ENCODE measurements at regions not wholly inside any gene's neighbourhood (a gene's known extent, or its start where the extent isn't known, plus 50 kb on each side); places are given as distances from the start of the nearest gene placed in this dataset.
"Not testable (repeated sequence)": the region's sequence is repeated elsewhere in the genome, so short reads cannot be mapped to it uniquely, and the experiment has no call there.

DNA sequence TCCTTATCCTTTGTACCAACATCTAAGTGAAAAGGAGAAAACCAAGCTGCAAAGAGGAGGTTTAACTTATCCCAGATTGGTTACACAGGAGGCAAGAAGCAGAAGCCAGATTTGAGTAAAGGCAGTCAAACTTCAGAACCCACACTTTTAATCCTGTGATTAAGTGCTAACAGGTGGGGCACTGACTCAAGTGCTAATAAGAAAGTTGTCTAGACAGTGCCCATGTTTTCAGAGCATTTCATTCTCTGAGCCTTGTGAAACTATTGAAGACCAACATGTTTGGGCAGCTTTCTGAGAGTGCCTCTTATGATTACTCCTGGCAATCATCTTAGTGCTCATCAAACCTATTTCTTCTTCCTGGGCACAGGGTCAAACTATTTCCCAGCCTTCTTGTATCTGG lies 380.8 kb downstream of the KCNRG start:
- DNase-seq, result no peak

DNA sequence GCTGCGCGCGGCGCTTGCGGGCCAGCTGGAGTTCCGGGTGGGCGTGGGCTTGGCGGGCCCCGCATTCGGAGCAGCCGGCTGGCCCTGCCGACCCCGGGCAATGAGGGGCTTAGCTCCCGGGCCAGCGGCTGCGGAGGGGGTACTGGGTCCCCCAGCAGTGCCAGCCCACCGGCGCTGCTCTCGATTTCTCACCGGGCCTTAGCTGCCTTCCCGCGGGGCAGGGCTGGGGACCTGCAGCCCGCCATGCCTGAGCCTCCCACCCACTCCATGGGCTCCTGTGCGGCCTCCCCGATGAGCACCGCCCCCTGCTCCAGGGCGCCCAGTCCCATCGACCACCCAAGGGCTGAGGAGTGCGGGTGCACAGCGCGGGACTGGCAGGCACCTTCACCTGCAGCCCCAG lies 381.4 kb downstream of the KCNRG start:
- DNase-seq, result not testable (repeated sequence)

DNA sequence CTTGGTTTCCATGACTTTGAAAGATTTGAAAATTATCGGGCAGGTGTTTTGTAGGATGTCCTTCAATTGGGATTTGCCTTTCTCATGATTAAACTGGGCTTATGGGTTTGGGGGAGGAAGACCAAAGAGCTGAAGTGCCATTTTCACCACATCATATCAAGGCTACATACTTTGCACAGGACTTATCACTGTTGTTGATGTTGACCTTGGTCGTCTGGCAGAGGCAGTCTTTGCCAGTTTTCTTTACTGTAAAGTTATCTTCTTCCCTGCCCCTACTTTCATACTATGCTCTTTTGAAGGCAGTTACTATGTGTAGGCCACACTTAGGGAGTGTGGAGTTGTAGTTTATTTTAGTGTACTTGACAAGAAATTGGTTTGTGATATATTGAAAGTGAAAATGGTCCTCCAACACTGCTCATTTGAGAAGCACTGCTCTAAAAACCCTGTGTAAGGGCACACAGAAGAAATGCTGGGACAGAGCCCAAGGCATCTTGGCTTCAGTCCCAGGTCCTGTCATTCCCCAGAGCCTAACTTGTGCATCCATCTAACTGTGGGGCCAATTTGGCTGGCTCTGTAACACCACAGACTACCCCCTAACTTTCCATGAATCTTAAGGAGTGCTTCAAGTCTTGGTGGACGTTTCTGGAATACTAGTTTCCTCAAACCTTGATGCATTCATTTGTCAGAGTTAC lies 384.9 kb downstream of the KCNRG start:
- no peak for DNase-seq

DNA sequence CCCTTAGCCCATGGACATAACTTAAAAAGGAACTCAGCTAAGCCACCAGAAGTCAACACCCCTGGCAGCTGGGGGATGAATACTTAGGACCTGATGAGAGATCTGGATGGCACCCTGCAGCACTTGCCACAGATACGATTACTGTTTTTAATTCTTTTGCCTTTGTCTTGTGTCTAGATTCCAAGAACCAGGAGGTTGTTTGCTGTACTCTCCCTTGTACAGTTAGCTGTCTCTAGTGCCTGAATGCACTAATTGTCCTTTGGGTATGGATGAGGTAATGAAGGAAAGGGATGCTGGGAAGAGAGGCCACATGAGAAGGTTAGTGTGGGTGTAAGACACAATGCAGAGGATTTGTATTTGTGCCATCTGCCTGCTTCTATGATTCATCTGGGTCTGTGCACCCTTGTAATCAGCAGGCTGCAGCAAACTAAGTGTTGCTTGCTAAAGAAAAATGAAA lies 385.8 kb downstream of the KCNRG start:
- DNase-seq, result no peak

DNA sequence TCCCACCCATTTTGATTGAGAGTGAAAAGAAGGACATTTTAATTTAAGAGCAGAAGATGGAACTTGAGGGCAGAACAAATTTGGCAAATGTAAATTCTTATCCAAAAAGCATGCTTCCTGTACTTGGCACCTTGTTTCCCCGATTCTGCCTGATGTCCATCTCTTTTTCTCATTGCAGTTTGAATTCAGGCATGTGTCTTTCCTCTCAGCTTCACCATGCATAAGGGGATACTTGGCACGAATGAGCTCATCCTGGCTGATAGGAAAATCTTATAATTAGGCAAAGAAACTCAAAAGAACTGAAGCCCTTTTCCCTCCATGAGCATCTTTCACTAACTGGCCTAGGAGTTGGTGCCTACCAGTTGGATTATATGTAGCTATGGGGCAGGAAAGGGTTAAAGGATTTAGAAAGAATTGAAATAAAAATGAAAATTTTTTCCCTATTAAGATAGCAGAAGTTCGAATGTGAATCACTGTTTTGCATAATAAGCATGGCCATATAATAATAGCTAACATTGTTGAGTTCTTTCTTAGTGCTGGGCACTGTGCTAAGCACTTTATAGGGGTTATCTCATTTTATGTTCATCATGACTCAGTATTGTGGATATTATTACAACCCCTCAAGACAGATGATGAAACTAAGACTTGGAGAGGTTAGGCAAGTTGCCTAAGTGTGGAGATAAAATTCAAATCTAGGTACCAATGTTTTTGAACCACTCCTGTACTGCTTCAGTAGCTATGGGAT lies 386.6 kb downstream of the KCNRG start:
- no peak for DNase-seq

DNA sequence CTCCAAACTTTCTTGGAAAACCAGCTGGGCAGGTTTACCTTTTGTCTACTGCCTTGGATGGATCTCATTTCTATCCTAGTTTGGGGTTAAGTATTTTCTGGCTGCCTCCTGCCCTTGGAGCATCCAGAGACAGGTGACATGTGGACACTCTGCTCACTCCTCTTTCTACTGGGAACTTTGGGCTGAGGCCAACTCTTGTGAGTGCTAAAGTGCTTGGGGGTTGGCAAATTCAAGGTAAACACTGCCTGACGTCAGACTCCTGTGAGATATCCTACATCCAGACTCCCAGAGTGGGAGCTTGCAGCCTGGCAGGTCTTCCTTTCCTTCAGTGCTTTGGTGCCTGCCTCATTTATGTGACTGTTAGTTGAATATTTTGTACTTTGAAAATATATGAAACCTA lies 388.1 kb downstream of the KCNRG start:
- DNase-seq, result no peak

DNA sequence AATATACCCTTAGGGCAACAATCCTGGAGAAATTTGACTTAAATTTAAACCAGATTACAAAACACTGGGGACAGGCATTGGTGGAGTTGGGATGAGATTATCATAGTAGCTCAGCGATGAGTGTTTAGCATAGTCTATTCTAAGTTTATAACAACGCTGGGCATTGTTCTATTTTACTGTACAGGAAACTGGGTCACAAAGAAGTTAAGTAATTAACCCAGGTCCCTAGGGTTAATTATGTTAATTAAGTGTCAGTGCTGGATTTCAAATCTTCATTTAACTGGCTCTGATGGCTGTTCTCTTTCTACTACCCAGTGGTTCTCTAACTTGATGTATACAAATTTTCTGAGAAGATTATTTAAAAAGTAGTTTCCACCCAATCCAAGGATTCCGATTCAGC lies 388.9 kb downstream of the KCNRG start:
- DNase-seq, result no peak

DNA sequence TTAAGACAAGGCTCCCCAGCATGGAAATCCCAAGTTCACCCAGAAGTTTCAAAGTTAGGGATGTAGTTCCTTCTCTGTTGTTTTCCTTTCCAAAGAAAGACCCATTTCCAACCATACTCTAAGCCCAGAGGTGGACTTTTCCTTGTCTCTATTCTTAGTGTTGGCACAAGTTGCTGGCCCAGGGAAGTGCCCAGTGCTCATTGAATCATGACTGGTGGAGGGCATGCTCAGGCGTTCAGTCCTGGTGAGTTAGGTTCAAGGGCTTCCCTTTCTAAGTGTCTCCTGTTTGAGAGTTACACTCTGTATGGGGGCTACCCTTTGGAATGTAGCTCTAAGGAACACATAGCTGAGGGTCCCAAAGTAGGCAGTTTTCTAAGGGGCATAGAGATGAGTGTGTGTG lies 389.5 kb downstream of the KCNRG start:
- DNase-seq, result no peak

DNA sequence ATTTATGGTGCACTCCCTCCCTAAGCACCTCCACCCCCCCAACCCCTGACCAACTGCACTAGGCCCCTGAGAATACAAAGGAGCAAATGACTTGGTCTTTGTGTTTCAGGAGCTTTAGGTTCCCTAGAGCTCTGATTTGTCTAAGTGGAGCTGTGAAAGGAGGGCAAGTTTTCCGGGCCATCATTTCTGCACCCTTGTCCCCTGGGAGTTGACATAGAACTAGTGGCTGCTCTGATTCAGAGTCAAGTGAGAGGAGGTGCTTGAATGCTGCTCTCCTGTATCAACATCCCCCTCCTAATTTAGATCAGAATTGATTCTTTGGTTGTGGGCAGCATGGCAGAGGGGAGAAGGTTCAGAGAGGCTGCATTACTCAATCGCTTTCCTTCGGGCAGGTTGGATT lies 391.6 kb downstream of the KCNRG start:
- no peak for DNase-seq

DNA sequence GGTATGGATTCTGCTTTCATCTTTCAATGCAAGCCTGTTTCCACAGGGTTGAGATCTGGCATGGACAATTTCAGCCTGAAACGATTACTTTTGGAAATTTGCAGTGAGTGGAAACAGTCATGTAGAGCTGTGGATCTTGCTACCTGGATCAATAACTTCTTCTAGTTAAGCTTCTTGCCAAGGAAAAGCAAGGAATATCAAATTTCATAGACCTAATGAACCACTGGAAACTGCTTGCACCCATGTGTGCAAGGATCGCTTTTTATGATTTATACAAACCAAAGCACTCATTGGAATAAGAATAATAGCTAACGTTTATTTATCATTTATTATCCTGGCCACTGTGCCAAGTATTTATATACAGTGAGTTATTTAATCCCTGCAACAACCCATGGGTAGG lies 392.8 kb downstream of the KCNRG start:
- no peak for DNase-seq

DNA sequence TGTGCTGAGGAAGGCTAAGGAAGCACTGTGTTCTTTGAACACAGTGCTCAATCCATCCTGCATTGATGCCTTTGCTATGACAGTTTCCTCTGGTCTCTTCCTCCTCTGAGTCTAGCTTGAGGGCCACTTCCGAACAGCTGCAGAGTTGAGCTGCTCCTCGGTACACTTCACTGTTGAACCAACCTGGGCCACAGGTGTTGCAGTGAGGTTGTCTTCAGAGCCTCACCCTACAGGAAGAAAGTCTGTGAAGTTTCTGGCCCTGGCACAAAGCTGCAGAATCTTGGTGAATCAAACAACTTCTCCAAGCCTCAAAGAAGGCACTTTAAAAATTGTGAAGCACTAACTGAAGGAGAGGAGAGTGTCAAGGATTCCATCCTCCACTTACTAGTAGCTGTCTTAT lies 394.0 kb downstream of the KCNRG start:
- no peak for DNase-seq

DNA sequence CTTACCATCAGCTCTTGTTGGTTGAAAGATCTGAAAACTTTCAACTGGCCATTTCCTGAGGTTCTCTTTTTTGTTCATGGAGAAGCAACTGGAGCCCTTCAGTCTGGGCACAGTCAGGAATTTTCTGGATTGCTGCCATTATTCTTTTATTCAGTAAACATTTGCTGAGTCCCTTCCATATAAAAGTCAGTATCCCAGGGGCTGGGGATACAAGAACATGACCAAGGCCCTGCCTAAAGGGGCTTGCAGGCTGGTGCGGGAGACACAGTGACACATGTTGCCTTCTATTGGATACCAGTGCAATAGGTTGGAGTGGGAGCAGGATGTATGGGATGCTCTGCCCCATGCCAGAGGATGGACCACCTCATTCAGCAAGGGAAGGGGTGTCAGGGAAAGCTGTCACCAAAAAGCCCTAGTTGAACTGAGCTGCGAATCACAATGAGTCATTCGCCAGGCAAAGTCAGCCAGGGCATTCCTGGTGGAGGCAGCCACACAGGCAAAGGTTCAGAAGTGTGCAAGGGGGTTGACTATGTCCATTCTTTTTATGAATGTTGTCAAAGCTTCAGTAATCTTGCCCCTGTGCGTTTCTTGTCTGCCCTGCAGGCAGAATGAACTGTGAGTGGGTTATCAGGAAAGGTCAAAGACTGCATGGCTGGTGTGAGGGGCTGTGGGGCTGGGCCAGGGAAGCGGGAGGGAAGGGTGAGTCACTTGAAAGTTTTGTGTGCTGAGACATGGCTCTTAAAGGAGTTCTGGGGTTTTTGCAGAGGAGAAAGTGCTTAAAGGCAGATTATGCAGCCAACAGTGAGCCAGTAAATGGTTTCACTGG lies 395.9 kb downstream of the KCNRG start:
- DNase-seq, result no peak

DNA sequence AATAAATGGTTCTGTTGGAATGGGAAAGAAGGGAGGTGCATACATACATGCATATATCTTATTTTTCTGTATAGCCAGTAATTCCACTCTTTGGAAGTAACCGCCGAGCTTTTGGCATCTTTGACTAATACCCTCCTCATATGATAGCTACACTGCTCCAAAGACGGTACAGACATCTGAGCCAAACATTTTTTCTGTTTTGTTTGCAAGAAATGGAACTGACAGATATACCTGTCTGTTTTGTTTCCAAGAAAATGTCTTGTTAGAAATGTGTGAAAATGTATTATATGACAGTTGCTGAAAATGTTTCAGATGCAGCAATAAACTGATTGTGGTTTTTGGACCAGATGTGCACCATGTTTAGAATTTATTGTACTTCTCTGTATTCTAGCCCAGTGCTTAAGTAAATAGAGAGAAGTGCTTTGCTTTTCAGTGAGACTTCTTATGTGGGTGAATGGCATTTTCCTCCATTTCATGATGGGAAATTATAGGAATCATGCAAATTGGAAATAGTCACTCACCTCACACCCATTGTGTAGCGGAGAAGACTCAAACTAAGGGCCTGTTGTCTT lies 396.9 kb downstream of the KCNRG start:
- no peak for DNase-seq

DNA sequence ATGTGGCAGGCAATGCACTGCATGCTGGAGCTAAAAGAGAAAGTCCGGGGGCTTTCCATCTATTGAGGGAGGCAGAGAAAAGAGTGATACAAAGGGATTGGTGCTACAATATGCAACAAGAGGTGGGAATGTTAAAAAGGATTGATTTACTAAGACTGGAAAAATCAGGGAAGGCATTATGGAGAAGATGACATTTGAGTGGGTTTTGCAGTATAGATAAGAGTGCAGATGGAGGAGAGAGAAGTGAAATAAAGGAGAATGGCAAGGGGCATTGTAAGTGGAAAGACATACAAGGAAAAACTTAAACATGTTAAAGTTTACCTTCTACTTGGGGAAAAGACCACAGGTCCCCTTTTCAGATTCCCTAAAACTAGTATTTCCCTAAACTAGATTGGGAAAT lies 399.4 kb downstream of the KCNRG start:
- DNase-seq, result no peak

DNA sequence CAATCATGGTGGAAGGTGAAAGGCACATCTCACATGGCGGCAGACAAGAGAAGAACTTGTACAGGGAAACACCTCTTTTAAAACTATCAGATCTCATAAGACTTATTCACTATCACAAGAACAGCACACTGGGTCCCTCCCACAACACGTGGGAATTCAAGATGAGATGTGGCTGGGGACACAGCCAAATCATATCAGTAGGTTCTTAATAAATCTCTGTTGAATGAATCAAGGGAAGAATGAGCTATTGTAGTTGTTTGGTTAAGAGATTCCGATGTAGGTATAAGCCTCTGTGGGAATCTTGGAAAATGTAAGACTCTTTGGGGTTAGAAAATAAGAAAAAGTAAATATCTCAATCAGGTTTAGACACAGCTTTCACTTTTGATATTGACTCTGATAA lies 400.2 kb downstream of the KCNRG start:
- DNase-seq, result no peak

DNA sequence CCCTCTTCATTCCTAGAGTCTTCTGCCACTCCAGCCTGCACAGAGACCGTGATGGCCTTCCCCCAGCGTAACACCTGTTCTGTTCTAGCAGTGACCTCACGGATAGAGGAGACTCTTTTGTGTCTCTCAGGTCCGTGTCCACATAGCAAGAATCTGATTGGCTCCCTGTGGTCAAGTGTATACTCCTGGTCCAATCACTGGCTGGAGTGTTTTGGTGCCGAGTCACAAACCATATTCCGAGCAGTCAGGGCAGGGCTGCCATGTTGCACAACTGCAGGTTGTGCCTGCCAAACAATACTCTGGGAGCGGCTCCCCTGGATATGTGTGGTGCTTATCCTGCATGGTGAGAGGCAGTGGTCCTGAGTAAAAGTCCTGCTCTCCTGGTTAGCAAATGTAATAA lies 402.4 kb downstream of the KCNRG start:
- DNase-seq, result no peak

DNA sequence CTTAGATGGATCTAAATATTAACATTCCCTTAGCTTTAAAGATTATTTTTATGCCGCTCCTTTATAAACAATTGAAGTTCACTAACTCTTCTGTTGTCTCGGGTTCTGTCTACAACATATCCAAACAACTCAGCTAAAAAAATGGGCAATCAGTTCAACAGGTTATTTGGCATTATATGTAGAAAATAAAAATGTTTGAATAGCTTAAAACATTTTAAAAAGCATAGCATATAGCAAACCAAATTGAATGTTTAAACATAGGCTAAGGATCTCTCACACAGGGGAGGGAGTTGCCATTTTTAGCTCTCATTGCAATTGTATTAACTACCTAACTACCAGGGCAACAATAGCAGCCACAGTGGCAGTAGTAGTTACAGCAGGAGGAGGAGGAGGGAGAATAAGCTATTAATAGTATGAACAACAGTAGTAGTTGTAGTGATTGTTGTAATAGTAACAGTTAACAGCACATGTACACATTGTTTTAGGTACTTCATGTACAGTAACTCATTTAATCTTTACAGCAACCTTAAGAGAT lies 404.2 kb downstream of the KCNRG start:
- DNase-seq, result no peak

DNA sequence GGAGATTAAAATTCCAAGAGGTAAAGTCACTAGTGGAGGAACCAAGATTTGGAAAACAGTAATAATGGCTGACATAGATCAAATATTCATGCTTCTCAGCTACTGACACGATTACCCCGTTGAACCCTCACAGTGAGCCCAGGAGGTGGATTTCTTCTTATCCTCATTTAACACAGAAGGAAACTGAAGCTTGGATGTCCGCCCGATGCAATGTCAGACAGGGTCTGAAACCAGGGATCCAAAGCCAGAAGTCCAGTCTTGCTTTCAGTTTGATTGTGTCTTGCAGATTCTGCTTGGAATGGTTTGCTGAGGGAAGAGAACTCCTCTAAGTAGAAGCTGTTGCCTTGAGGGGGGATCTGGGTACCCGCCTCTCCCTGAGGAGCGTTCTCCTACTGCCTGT lies 404.7 kb downstream of the KCNRG start:
- DNase-seq, result no peak

DNA sequence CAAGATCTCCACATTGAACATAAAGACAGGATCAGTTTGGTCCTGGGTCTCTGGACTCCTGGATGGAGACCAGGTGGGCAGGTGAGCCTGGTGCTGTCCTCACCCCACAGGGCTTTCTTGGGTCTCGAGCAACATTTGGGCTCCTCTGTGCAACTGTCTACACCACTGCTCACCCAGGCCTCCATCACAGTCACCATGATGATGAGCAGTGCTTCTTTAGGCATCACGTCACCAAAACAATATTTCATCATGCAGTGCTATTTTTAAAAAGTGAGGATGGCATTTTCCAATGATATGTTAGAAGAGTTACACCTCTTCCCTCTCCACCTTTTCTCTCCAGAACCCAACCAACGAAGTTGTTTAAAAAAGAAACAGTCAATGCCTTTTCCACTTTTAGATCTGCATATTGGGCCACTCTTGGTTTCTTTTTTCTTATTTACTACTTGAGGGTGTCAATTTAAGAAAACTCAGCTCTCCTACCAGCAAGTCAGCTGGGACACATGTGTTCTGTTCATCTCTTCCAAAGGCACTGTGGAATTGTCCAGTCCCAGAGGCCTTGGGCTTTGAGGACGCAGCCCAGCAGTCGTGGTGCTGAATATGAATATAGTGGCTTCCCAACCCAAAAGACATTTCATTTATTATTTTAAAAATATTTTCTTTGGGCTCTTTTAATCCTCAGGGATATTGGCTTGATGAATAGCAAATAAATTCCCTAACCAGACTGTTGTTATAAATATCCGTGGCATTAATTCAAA lies 405.7 kb downstream of the KCNRG start:
- DNase-seq, result no peak

DNA sequence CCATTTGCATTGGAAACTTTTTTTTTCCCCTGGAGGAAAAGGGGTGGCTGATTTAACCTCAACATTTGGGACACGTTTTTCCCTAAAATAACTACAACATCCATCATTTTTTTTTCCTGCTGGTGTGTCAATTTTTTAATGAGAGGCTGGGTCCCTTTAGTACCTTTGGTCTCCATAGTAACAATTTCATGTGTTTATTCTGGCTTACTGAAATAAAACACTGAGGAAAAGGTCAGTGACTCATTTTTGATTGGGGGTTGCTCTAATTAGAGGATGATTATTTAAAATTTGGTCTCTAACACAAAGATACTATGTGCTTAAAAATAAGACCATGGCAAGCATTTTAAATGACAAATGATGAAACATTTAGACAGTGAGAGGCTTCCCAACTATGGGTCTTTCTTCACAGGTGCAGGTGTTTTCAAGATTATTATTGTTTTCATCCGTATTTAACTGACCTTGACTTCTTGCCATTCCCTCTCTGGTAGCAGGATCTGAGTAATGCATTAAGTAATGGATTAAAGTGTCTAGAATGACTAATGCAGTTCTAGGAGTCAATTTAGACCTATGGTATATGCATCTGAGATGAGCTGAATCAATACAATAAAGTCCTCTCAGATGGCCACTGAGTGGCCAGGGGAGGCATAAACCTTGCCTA lies 406.4 kb downstream of the KCNRG start:
- DNase-seq, result no peak

DNA sequence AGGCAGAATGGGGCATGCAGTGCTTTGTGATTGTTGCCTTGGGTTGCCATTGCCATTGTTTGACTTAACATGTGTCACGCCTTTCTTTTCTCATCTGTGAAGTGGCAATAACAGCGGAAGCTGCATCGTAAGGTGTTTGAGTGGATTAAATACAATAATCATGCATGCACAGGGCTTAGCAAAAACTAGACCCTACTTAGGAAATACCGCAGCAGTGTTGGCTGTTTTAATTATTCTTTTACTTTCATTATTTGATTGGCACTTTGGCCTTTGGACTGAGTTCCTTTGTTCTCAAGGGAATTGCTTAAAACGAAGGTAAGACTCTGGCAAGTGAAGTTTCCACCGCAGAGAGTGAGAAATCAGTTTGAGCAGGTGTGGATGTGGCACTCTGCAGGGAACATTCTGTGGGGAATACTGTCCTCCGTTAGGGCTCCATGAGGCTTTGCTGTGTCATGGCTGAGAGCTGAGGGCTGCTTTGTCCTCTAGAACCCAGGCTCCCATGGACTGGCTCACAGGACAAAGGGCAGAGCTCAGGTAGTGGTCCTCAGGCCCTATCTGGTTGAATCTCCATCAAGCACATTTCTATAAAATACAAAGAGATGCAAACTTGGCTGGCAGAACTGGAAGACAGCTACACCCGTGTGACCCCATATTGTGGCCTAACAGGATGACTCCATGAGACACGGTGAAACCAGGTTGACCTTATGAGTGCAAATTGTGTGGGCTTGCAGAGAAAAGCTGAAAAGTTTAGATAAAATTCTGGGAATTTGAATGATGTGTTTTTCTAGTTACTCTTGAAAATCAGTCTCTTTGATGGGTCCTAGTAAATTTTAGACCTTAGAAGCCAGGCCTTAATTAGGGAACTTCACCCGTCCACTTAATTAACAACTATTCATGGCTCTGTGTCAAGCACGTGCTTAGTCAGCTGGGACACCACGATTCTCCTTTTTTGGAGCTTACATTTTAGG lies 407.2 kb downstream of the KCNRG start:
- DNase-seq, result peak; percentile 48
